CD4-positive, alpha-beta T cell treated with Interleukin-10 for 1 hour (primary cell): ENCODE measurements at regions not wholly inside any gene's neighbourhood (a gene's known extent, or its start where the extent isn't known, plus 50 kb on each side); places are given as distances from the start of the nearest gene placed in this dataset.
"Not testable (repeated sequence)": the region's sequence is repeated elsewhere in the genome, so short reads cannot be mapped to it uniquely, and the experiment has no call there.

Experiments used
- DNase-seq: peaks from one replicate; pipeline ENCODE4 v3.0.0-alpha.2; 2020

DNA sequence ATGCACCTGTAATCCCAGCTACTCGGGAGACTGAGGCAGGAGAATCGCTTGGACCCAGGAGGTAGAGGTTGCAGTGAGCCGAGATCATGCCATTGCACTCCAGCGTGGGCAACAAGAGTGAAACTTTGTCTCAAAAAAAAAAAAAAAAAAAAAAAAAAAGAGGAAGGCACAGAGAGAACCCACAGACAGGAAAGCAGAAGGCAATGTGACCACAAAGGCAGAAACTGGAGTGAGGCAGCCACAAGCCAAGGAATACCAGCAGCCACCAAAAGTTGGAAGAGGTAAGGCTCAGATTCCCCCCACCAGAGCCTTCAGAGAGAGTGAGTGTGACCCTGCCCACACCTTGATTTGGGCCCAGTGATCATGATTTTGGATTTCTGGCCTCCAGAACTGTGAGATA lies 54.7 kb upstream of the E2F3 start:
- DNase-seq: not testable (repeated sequence)

DNA sequence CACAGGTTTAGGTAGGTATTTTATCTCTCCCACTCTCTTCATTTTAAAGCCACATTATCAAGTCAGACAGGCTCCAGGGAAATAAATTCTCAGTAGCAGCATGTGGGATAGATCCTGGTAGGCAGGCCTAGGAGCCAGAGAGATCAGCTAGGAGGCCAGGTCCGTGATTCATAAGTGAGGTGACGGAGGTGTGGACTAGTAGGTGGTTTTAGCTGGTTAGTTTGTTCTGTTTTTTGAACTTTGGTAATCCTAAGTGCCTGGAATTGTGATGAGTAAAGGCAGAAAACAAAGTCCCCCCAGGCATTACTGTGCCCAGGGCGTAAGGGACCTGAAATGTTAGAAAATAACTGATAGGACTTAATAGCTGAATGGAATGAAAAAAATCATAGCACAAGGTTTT lies 53.6 kb upstream of the E2F3 start:
- DNase-seq: no peak

DNA sequence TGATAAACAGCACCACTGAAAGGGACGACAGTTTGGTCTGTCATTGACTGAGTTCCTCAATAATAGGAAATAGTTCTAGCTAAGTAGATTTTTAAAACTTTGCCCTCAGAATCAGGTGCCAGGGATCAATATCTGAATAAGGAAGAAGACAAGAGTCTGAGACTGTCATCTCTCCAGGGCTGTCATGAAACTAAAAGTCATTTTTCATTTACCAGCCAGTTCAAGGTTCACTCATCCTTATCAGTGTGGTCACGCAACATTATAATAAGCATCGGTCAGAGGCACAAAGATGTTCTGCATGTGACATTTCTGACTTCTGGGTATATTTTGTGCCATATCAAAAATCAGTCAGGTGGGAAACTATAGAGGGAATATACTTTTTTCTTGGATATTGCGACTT lies 52.5 kb upstream of the E2F3 start:
- no peak for DNase-seq

DNA sequence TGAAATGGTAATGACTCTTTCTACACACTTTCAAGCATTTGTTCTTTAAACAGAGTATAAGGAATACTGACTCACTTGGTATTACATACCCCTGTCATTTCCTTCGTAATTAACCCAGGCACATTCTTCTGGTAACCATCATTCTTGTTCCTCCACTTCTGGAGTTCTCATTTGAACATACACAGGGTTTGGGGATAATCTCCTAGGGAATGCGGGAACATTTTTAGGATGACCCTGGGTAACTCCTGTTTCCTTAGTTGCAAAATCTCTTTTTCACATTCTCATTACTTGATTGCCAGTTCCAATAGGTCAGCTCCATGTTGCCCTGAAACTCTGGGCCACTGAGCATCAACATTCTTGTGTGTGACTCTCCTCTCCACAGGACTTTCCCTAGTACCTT lies 51.5 kb upstream of the E2F3 start:
- DNase-seq: no peak

DNA sequence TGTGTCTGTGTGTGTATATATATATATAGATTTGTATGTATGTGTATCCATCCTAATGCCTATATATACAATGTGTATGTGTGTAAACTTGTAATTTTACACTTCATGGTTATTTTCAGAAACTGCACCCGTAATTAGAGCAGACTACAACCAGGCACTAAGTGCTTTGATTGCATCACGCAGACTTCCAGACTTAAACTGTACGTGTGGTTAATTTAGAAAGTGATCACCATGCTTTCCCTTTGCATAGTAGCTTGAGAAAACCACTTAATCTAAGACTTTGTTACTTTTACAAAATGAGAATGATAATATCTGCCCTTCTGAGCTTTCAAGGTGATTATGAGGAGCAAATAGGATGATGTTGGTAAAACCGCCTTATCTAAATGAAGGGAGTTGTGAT lies 50.1 kb upstream of the E2F3 start:
- no peak for DNase-seq
